Neural cell (in vitro differentiated cells): ENCODE measurements at regions not wholly inside any gene's neighbourhood (a gene's known extent, or its start where the extent isn't known, plus 50 kb on each side); places are given as distances from the start of the nearest gene placed in this dataset.

Experiments used
- CTCF ChIP-seq: fragments of 450-650 bp; IDR thresholded peaks from 2 replicates; pipeline ENCODE4 v1.5.1; 2014; ENCODE audit warnings: antibody characterized with exemption, mild to moderate bottlenecking, moderate library complexity; ENCODE audit not compliant: poor library complexity, severe bottlenecking
- EZH2 ChIP-seq: fragments of 200-600, 300-800 bp; shearing (Covaris generic), sonication (generic); IDR thresholded peaks from 2 replicates; pipeline ENCODE4 v1.6.1; 2014; ENCODE audit warnings: antibody characterized with exemption, low read length, borderline replicate concordance, mild to moderate bottlenecking; ENCODE audit not compliant: insufficient read depth, poor library complexity, severe bottlenecking
- POLR2AphosphoS5 ChIP-seq: IDR thresholded peaks from 2 replicates; pipeline ENCODE4 v1.6.1; 2012
- TAF1 ChIP-seq: IDR thresholded peaks from 2 replicates; pipeline ENCODE4 v1.6.1; 2012; ENCODE audit warnings: low read depth

GRCh38 chr5:28561522-28561921 lies 1523.1 kb upstream of the CDH9 start:
- TF ChIP-seq CTCF (no peak), POLR2AphosphoS5 (no peak), TAF1 (no peak), EZH2 (no peak)
